BJ (cell line): ENCODE measurements at regions not wholly inside any gene's neighbourhood (a gene's known extent, or its start where the extent isn't known, plus 50 kb on each side); places are given as distances from the start of the nearest gene placed in this dataset.
"Not testable (repeated sequence)": the region's sequence is repeated elsewhere in the genome, so short reads cannot be mapped to it uniquely, and the experiment has no call there.

Experiments used
- CTCF ChIA-PET: fragments of 350-600 bp; formaldehyde crosslinking; extraction: SDS; loops from one replicate; lab custom pipeline; 2021; ENCODE audit warnings: antibody characterized with exemption, inconsistent platforms; lab: Yijun Ruan, JAX
- POLR2A ChIA-PET: fragments of 300-600 bp; sonication (Branson Sonifier 250); formaldehyde crosslinking; extraction: SDS; loops from one replicate; lab custom pipeline; 2021; ENCODE audit warnings: antibody characterized with exemption; lab: Charles Lee
- DNase-seq: peaks from one replicate; pipeline ENCODE4 v3.0.0-alpha.2; 2011; ENCODE audit warnings: low read depth
- H3K27me3 ChIP-seq: 2 replicates; pipeline ENCODE4 v1.6.0; 2011; ENCODE audit warnings: low read length; ENCODE audit not compliant: control insufficient read depth, insufficient read depth
- H3K36me3 ChIP-seq: 2 replicates; pipeline ENCODE4 v1.5.1; 2011; ENCODE audit warnings: low read length; ENCODE audit not compliant: control insufficient read depth, insufficient read depth
- H3K4me3 ChIP-seq: 2 replicates; pipeline ENCODE4 v1.5.1; 2011; ENCODE audit warnings: low read depth, mild to moderate bottlenecking, control low read depth, low read length
- CTCF ChIP-seq: IDR thresholded peaks from 2 replicates; pipeline ENCODE4 v1.5.1; 2011; ENCODE audit warnings: low read depth, mild to moderate bottlenecking, control low read depth, inconsistent platforms, low read length, moderate library complexity; ENCODE audit not compliant: insufficient read depth

- Histone ChIP-seq H3K27me3 (no peaks in the 10 kb centered on the region), H3K36me3 (no peaks in the 10 kb centered on the region), H3K4me3 (no peak overlapping the region)
- DNase-seq, result no peak
- TF ChIP-seq CTCF, result no peak
- POLR2A ChIA-PET, result no interaction called here
- CTCF ChIA-PET, result no interaction called here
Observed at GRCh38 chrX:53768865-53769264, 82.3 kb upstream of the HUWE1 start.

DNA sequence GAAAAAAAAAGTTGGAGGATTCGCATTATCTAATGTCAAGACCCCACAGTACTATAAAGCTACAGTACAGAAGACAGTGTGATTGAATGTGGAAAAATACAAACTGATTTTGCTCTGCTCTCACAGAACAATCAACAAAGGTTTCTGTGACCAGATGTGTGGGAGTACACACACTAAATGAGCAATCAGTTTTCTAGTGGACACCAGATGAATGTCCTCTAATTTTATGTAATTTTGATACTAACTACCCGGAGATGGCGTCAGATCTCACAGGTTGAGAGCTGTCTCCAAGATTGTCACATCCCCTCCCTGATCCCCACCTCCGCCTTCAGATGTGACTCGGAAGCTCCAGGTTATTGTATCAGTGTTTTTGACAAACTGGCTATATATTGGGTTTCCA lies 81.9 kb upstream of the HUWE1 start:
- H3K4me3 ChIP-seq, result no peak overlapping the region
- H3K36me3 ChIP-seq, result no peaks in the 10 kb centered on the region
- DNase-seq, result no peak
- POLR2A ChIA-PET, result no interaction called here
- TF ChIP-seq CTCF, result no peak
- CTCF ChIA-PET, result no interaction called here
- H3K27me3 ChIP-seq, result no peaks in the 10 kb centered on the region

DNA sequence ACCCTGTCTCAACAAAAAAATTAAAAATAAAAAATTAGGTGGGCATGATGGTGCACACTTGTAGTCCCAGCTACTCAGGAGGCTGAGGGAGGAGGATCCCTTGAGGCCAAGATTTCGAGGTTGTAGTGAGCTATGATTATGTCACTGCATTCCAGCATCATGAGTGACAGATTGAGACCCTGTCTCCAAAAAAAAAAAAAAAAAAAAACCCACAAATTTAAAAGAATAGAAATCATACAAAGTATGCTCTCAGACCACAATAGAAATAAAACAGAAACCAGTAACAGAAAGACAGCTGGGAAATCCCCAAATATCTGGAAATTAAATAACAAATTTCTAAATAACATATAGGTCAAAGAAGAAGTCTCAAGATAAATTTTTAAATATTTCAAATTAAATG lies 81.0 kb upstream of the HUWE1 start:
- no peaks in the 10 kb centered on the region for H3K27me3 ChIP-seq
- H3K36me3 ChIP-seq, result no peaks in the 10 kb centered on the region
- no peak for DNase-seq
- ChIA-PET POLR2A (no interaction called here), CTCF (no interaction called here)
- no peak overlapping the region for H3K4me3 ChIP-seq
- no peak for TF ChIP-seq CTCF

GRCh38 chrX:53757181-53757580 lies 70.7 kb upstream of the HUWE1 start:
- H3K27me3 ChIP-seq, POLR2A ChIA-PET, H3K4me3 ChIP-seq, CTCF ChIA-PET, H3K36me3 ChIP-seq, DNase-seq: not testable (repeated sequence)

GRCh38 chrX:53746718-53747117 lies 60.2 kb upstream of the HUWE1 start:
- no peak for DNase-seq
- TF ChIP-seq CTCF, result no peak
- CTCF ChIA-PET, result no interaction called here
- Histone ChIP-seq H3K27me3 (no peaks in the 10 kb centered on the region), H3K4me3 (no peak overlapping the region), H3K36me3 (no peaks in the 10 kb centered on the region)
- POLR2A ChIA-PET, result no interaction called here

DNA sequence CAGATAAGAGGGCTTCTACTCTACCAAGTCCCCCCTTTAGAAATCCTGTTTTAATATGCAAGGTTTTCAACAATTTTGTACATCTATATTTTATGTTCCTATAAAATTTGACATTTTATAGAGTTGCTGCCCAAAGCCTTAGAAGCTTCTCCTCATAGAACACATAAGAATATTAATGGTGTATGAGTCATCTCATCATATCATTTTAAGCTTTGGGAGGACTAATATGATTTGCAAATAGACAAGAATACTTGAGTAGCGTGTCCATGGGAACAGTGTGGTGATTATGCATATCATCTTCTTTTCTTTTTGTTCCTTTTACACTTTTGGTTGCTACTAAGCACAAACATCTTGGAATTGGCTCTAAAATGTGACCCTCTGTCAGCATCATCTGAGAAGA lies 56.7 kb upstream of the HUWE1 start:
- Histone ChIP-seq H3K36me3 (no peaks in the 10 kb centered on the region), H3K27me3 (no peaks in the 10 kb centered on the region), H3K4me3 (no peak overlapping the region)
- DNase-seq, result no peak
- TF ChIP-seq CTCF, result no peak
- ChIA-PET CTCF (no interaction called here), POLR2A (no interaction called here)
